ENCODE measurements at regions not wholly inside any gene's neighbourhood (a gene's known extent, or its start where the extent isn't known, plus 50 kb on each side); places are given as distances from the start of the nearest gene placed in this dataset.

DNA sequence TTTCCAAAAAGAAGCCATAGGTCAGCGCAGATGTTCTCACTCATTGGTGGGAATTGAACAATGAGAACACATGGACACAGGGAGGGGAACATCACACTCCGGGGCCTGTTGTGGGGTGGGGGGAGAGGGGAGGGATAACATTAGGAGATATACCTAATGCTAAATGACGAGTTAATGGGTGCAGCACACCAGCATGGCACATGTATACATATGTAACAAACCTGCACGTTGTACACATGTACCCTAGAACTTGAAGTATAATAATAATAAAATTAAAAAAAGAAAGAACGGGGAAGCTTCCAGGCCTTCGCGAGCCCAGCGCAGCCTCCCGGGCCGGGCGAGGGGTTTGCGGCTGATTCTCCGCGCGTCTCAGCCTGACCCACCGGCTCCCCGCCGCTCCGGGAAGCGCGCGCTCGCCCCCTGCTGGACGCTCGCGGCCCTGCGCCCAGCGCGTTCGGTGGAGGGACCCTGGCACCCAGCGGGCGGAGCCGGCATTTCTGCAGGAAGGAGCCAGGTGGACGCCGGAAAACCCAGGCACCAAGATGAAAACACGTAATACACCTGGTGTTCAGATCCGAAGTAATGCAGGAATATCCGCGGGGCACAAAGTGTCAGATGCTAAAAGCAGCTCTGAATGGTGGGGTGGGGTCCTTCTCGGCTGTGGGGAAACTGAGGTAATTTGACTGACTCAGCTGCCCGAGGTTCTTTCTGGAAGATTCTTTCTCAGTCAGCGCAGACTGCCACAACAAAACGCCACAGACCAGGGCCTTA, 67.1 kb upstream of the PPP1R26 start:
- peak; percentile 11 to 80 for DNase-seq

DNA sequence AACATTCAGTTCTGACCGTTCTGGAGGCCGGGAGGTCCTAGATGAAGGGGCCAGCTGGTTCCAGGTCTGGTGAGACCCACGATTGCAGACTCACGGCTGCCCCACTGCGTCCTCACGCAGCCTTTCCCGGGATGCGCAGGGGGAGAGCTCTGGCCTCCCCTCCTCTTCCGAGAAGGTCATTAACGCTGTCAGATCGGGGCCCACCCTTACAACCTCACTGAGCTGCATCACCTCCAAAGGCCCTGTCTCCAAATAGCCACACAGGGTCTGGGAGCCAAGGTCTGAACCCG, 66.6 kb upstream of the PPP1R26 start:
- no peak for DNase-seq

DNA sequence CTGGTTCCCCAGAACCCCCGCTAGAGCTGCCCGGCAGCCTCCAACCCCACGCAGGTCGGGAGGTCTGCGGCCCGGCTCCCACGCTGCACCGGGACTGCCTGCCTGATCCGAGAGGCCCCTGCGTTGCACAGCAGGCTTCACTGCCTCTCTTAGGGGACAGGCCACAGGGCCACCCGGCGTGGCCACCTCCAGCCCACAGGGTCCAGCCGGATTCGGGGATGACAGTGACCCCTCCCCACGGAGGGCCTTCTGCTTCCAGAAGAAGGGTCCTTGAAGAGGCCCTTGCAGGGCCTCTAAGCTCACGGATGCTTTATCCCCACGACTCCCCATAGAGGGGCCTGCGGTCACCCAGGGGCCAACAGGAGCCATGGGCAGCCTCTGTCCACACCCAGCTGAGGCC, 66.1 kb upstream of the PPP1R26 start:
- DNase-seq, result no peak

DNA sequence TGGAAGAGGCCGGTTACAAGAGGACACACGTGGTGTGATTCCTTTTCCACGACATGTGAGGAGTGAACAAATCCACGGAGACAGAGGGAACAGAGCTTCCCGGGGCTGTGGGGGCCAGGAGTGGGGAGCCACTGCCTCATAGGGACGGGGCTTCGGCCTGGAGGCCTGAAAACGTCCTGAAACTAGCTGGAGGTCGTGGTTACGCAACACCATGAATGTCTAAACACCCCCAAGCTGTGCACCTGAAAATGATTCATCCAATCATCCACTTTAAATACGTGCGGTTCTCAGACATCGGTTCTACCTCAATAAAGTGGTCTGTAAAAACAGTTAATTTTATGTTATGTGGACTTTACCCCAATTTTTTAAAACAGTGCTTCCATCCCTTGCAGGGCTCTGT, 65.3 kb upstream of the PPP1R26 start:
- DNase-seq, result no peak

DNA sequence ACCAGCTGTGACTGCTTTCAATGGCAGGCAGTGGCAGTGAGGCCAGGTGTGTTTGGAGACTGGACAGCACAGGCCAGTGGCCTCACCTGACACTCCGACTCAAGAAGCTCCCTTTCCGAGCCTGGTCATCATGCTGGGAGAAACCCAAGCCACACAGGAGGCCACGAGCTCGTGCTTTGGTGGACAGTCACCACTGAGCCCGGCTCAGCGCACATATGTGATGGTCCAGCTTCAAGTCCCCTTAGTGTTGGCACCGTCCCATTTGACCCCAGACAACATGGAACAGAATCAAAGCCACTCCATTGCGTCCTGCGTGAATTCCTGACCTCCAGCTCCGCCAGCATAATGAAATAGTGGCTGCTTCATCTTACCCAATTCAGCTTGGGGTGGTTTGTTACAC, 64.0 kb upstream of the PPP1R26 start:
- DNase-seq, result no peak

DNA sequence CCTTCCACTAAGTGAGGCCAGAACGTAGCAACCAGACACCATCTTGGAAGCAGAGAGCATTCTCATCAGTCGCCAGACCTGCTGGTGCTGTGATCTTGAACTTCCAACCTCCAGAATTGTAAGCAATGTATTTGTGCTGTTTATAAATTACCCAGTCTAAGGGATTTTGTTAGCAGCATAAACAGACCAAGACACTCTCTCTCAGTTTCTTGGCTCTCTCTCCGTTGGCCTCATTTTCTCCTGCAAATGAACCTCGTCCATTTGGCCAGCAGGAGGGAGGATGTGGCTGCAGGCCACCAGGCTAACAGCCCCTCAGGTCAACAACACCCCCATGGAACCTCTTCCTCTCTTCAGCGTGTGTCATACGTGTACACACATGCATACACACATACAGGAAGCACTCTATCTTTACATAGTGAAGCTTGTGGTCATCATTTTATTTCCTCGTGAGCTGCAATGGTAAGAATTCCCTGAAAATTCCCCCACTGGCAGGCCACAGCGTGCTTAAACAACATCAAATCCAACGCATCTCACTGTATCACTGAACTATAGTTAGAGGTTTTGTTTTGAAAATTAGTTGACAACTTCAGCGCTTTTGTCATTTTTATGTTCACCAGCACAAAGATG, 62.8 kb upstream of the PPP1R26 start:
- no peak for DNase-seq

DNA sequence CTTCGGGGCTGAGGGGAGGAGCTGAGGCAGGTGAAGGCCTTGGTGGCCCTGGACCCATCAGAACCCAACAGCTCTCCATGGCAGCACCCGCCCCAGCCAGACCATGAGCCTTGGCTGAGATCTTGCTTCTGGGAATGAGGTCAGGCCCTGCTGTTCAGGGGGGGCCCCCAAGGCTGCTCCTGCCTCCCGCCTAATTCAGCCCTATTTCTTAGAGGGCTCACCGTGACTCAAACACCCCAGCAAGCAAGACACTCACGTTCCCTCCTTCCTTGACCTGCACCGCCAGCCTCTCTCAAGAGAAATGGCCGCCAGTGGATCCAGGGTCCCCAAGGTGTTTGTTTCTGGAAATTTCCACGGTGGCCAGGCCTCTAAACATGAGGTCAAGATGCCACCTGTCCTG, 61.4 kb upstream of the PPP1R26 start:
- no peak for DNase-seq

DNA sequence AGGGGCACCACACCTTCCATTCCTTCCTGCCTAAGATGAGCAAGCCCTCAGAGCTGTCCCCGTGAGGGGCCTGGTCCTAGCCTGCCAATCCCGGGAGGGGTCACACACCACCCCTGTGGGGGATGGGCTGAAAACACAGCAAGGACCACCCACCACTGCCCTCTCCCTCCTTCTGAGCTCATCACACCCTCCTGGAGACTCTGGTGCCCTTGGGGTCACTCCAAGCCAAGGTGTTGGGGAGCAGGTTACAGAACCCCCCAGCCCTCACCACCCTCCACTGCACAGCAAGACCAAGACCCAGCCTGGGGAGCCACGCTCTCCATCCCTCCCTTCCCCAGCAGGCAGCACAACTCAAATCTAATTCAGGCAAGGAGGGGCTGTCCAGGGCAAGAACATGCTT, 60.5 kb upstream of the PPP1R26 start:
- no peak for DNase-seq

DNA sequence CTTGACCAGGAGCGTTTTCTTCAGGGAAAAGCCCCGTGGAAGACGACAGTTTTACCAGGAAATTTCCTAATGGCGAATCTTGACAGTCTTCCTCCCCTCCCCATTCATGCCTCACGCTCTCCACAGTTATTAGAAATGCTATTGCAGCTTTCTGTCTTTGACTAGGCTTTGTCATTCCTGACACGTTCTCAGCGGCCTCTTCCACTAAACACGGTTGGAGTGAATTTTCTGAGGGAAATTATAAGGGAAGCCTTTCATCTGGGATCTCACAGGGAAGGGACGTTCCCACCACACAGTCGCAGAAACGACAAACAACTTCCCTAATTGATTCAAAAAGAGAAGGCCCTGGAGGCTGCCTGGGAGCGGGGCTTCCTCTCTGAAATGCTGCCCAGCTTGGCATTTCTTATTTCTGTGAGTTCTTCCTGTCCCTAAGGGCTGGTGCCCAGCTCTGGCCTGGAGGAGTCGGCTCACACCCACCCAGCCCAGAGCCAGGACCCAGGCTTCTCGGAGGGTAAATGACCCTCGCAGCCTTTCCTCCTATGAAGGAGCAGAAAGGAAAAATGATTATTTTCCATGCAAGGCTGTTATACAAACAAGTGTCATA, 57.1 kb upstream of the PPP1R26 start:
- DNase-seq, result no peak

DNA sequence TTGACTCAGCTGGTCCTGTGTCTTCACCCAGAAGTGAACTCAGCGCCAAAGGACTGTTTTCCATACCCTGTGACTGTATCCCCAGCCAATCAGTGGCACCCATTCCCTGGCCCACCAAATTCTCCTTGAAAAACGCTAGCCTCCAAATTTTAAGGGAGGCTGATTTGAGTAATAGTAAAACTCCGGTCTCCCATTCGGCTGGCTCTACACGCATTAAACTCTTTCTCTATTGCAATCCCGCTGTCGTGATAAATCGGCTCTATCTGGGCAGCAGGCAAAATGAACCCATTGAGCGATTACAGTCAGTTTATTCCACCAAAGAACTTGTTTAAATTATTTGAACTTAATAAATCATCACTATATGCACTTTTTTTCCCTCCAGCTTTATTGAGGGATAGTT, 55.9 kb upstream of the PPP1R26 start:
- no peak for DNase-seq
